Parathyroid adenoma (tissue), 2 donors: ENCODE measurements at regions not wholly inside any gene's neighbourhood (a gene's known extent, or its start where the extent isn't known, plus 50 kb on each side); places are given as distances from the start of the nearest gene placed in this dataset.
"Not testable (repeated sequence)": the region's sequence is repeated elsewhere in the genome, so short reads cannot be mapped to it uniquely, and the experiment has no call there.

Source experiments
- H2AFZ ChIP-seq: fragments of 300-600 bp; sonication (generic); one replicate; pipeline ENCODE4 v1.7.0; 2017; ENCODE audit warnings: antibody characterized with exemption, mild to moderate bottlenecking
- H3K27ac ChIP-seq: fragments of 300-600 bp; sonication (generic); one replicate; pipeline ENCODE4 v1.7.0; 2017
- H3K27me3 ChIP-seq: fragments of 300-600 bp; sonication (generic); one replicate; pipeline ENCODE4 v1.7.0; 2017; ENCODE audit warnings: low read length; ENCODE audit not compliant: control insufficient read depth, insufficient read depth
- H3K36me3 ChIP-seq: fragments of 300-600 bp; sonication (generic); one replicate; pipeline ENCODE4 v1.7.0; 2017; ENCODE audit warnings: low read length; ENCODE audit not compliant: control insufficient read depth, insufficient read depth
- H3K4me1 ChIP-seq: fragments of 300-600 bp; sonication (generic); one replicate; pipeline ENCODE4 v1.7.0; 2017; ENCODE audit warnings: control low read depth
- H3K4me2 ChIP-seq: fragments of 300-600 bp; sonication (generic); one replicate; pipeline ENCODE4 v1.7.0; 2017; ENCODE audit warnings: low read length
- H3K4me3 ChIP-seq: fragments of 300-600 bp; sonication (generic); one replicate; pipeline ENCODE4 v1.7.0; 2017; ENCODE audit warnings: low read depth, low read length
- H3K79me2 ChIP-seq: fragments of 300-600 bp; sonication (generic); one replicate; pipeline ENCODE4 v1.7.0; 2017; ENCODE audit warnings: control low read depth
- H3K9ac ChIP-seq: fragments of 300-600 bp; sonication (generic); one replicate; pipeline ENCODE4 v1.7.0; 2017; ENCODE audit warnings: mild to moderate bottlenecking
- H3K9me3 ChIP-seq: fragments of 300-600 bp; sonication (generic); one replicate; pipeline ENCODE4 v1.7.0; 2017; ENCODE audit warnings: low read length; ENCODE audit not compliant: control insufficient read depth
- CTCF ChIP-seq: fragments of 300-600 bp; sonication (generic); IDR thresholded peaks from one replicate; pipeline ENCODE4 v1.7.0; 2017; ENCODE audit warnings: antibody characterized with exemption, mild to moderate bottlenecking
- donor health status: primary hyperparathyroidism.

DNA sequence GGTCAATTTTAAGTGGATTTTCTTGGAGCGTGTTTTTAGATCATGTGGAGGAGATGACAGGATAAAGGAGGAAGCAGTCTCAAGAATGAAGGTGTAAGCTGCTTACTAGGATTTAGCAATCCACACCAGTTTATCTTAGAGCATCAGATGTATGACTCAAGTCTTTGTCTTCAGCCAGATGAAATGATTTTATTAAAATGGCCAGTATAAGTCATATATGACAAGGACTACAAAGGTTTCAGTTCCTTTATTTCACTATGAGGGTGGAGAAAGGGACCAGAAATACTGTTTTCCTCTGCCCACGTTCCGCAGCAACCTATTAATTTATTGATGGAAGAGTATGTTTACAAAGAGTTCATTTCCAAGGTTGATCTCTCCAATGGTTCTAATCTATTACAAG, 970.5 kb upstream of the SLC39A10 start:
- H3K27ac ChIP-seq: no peak overlapping the region

GRCh38 chr2:194674043-194674442, 983.0 kb upstream of the SLC39A10 start:
- Histone ChIP-seq H3K36me3 (no peaks in the 10 kb centered on the region), H3K4me1 (no peaks in the 10 kb centered on the region), H3K9me3 (no peaks in the 10 kb centered on the region), H3K27ac (no peak overlapping the region), H3K79me2 (no peaks in the 10 kb centered on the region), H2AFZ (no peak overlapping the region), H3K4me3 (no peak overlapping the region), H3K4me2 (no peak overlapping the region), H3K27me3 (no peaks in the 10 kb centered on the region), H3K9ac (no peak overlapping the region)
- TF ChIP-seq CTCF: no peak

More for the DNA sequence above, 970.5 kb upstream of the SLC39A10 start:
- Histone ChIP-seq H3K9ac (no peak overlapping the region), H3K4me1 (no peaks in the 10 kb centered on the region), H3K4me2 (no peak overlapping the region), H3K9me3 (no peaks in the 10 kb centered on the region), H3K27me3 (no peaks in the 10 kb centered on the region), H3K36me3 (no peaks in the 10 kb centered on the region), H3K79me2 (no peaks in the 10 kb centered on the region), H3K4me3 (no peak overlapping the region), H2AFZ (no peak overlapping the region)
- TF ChIP-seq CTCF: no peak

GRCh38 chr2:194672994-194673393, 984.0 kb upstream of the SLC39A10 start:
- TF ChIP-seq CTCF: no peak
- H2AFZ ChIP-seq: no peak overlapping the region
- no peaks in the 10 kb centered on the region for H3K27me3 ChIP-seq
- H3K4me1 ChIP-seq: no peaks in the 10 kb centered on the region
- no peak overlapping the region for H3K27ac ChIP-seq
- H3K4me2 ChIP-seq: no peak overlapping the region
- no peaks in the 10 kb centered on the region for H3K36me3 ChIP-seq
- H3K4me3 ChIP-seq: no peak overlapping the region
- H3K79me2 ChIP-seq: no peaks in the 10 kb centered on the region
- no peaks in the 10 kb centered on the region for H3K9me3 ChIP-seq
- H3K9ac ChIP-seq: no peak overlapping the region

GRCh38 chr2:194661431-194661830, 995.6 kb upstream of the SLC39A10 start:
- Histone ChIP-seq H3K4me3 (no peak overlapping the region), H3K4me2 (no peak overlapping the region), H3K79me2 (no peaks in the 10 kb centered on the region), H3K27ac (no peak overlapping the region), H2AFZ (no peak overlapping the region), H3K4me1 (no peaks in the 10 kb centered on the region), H3K27me3 (no peaks in the 10 kb centered on the region), H3K36me3 (no peaks in the 10 kb centered on the region), H3K9me3 (no peaks in the 10 kb centered on the region), H3K9ac (no peak overlapping the region)
- TF ChIP-seq CTCF: no peak

DNA sequence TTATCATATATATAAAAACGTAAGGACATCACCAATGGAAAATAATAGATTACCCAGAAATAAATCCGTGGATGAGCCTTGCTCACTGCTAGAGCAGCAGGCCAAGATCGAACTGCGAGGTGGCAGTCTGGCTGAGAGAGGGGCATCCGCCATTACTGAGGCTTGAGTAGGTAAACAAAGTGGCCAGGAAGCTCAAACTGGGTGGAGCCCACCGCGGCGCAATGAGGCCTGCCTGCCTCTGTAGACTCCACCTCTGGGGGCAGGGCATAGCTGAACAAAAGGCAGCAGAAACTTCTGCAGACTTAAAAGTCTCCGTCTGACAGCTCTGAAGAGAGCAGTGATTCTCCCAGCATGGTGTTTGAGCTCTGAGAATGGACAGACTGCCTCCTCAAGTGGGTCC, 1018.0 kb upstream of the SLC39A10 start:
- H3K36me3 ChIP-seq, H2AFZ ChIP-seq, H3K9ac ChIP-seq, H3K4me3 ChIP-seq, H3K9me3 ChIP-seq, H3K79me2 ChIP-seq, H3K4me1 ChIP-seq, H3K27ac ChIP-seq, H3K27me3 ChIP-seq, H3K4me2 ChIP-seq: not testable (repeated sequence)
